ENCODE measurements at regions not wholly inside any gene's neighbourhood (a gene's known extent, or its start where the extent isn't known, plus 50 kb on each side); places are given as distances from the start of the nearest gene placed in this dataset.

DNA sequence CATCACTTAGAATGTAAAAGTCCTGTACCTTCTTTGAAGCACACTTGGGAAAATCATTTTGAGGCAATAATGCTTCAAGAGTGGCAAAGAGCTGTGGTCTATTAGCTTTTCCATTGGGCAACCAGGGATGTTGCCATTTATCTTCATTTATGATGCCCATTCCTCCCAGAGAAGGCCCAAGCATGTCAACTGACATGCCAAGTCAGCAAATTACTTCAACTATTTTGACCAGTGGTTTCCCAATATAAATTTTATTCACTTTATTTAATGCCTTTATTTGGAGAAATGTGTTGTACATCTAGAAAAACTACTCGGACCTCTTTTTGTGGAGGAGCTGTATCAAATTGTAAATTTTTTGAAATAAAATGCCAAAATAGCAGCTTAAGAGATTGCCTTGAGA lies 164.1 kb upstream of the PCSK2 start:
- Mint-ChIP-seq H3K4me3 (ENCODE audit: unreplicated experiment) (no peak overlapping the region), H3K4me1 (ENCODE audit: low read depth) (no peaks in the 10 kb centered on the region), H3K27me3 (ENCODE audit: low read depth) (no peaks in the 10 kb centered on the region), H3K27ac (ENCODE audit: unreplicated experiment) (no peak overlapping the region), H3K36me3 (ENCODE audit: low read depth) (no peaks in the 10 kb centered on the region), H3K9me3 (ENCODE audit: low read depth) (peaks cover 11% of the 10 kb centered on the region)
- DNase-seq (ENCODE audit: low spot score) = no peak
- TF ChIP-seq CTCF (IDR thresholded peaks at IDR 0.05) = no peak

DNA sequence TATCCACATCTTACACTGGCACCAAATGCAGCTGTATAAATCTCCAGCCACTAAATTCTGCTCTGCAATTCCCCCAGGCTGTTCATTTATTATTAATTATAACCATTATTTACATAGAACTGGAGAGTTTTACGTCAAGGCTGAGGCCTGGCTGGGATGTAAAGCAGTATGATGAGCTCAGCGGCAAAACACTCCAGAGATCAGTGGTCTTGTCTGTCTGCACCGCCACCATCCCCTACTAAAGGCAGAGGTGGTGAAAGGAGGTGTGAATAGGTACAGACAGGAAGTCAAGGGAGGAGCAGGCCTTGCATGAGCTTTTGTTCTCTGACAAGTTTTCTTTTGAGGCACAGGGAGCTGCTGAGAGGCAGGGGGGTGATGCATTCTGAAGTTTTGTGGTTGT lies 159.9 kb upstream of the PCSK2 start:
- no peak for TF ChIP-seq CTCF (IDR thresholded peaks at IDR 0.05)
- H3K27ac Mint-ChIP-seq (ENCODE audit: unreplicated experiment) = no peak overlapping the region
- peaks cover 5% of the 10 kb centered on the region for H3K9me3 Mint-ChIP-seq (ENCODE audit: low read depth)
- H3K36me3 Mint-ChIP-seq (ENCODE audit: low read depth) = no peaks in the 10 kb centered on the region
- H3K4me1 Mint-ChIP-seq (ENCODE audit: low read depth) = no peaks in the 10 kb centered on the region
- peaks cover 2% of the 10 kb centered on the region for H3K27me3 Mint-ChIP-seq (ENCODE audit: low read depth)
- no peak overlapping the region for H3K4me3 Mint-ChIP-seq (ENCODE audit: unreplicated experiment)
- DNase-seq (ENCODE audit: low spot score) = no peak

- H3K27me3 Mint-ChIP-seq (ENCODE audit: low read depth) = peaks cover 2% of the 10 kb centered on the region
- no peak for DNase-seq (ENCODE audit: low spot score)
- no peak overlapping the region for H3K27ac Mint-ChIP-seq (ENCODE audit: unreplicated experiment)
- no peak for TF ChIP-seq CTCF (IDR thresholded peaks at IDR 0.05)
- no peak overlapping the region for H3K4me3 Mint-ChIP-seq (ENCODE audit: unreplicated experiment)
- H3K36me3 Mint-ChIP-seq (ENCODE audit: low read depth) = no peaks in the 10 kb centered on the region
- peaks cover 6% of the 10 kb centered on the region for H3K9me3 Mint-ChIP-seq (ENCODE audit: low read depth)
- no peaks in the 10 kb centered on the region for H3K4me1 Mint-ChIP-seq (ENCODE audit: low read depth)
These were observed 158.6 kb upstream of the PCSK2 start for GRCh38 chr20:17068084-17068711.

DNA sequence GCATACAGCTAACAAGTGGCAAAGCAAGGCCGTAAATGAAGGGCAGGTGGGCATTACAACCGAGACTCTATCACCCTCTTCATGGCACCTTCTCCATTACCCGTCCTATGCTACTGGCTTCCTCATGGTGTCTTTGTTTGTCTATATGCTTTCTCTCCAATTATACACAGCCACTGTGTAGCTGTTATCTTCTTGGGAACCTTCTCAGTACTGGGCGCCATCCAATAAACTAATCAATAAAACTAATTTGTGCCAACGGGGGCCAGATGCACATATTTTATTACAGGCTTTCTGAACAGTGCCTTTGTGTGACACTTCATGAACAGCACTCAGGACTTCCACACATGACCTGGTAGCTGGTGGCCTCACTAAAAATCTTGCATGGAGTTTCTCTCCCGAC lies 149.8 kb upstream of the PCSK2 start:
- Mint-ChIP-seq H3K9me3 (ENCODE audit: low read depth) (peaks cover 8% of the 10 kb centered on the region), H3K36me3 (ENCODE audit: low read depth) (no peaks in the 10 kb centered on the region), H3K27ac (ENCODE audit: unreplicated experiment) (no peak overlapping the region), H3K4me3 (ENCODE audit: unreplicated experiment) (no peak overlapping the region), H3K27me3 (ENCODE audit: low read depth) (peaks cover 9% of the 10 kb centered on the region), H3K4me1 (ENCODE audit: low read depth) (no peaks in the 10 kb centered on the region)
- TF ChIP-seq CTCF (IDR thresholded peaks at IDR 0.05) = no peak
- DNase-seq (ENCODE audit: low spot score) = no peak

- Mint-ChIP-seq H3K27ac (ENCODE audit: unreplicated experiment) (no peak overlapping the region), H3K27me3 (ENCODE audit: low read depth) (no peaks in the 10 kb centered on the region), H3K4me1 (ENCODE audit: low read depth) (no peaks in the 10 kb centered on the region), H3K4me3 (ENCODE audit: unreplicated experiment) (no peak overlapping the region), H3K9me3 (ENCODE audit: low read depth) (peaks cover 6% of the 10 kb centered on the region), H3K36me3 (ENCODE audit: low read depth) (no peaks in the 10 kb centered on the region)
- no peak for DNase-seq (ENCODE audit: low spot score)
- TF ChIP-seq CTCF (IDR thresholded peaks at IDR 0.05) = no peak
These were observed 143.1 kb upstream of the PCSK2 start for GRCh38 chr20:17083738-17084137.

Measured in chondrocyte (in vitro differentiated cells).